Stimulated activated CD4-positive, alpha-beta T cell treated with anti-CD3 and anti-CD28 coated beads, Interleukin-15, amount 100 ng/mL, for 48 hours (primary cell): ENCODE measurements at regions not wholly inside any gene's neighbourhood (a gene's known extent, or its start where the extent isn't known, plus 50 kb on each side); places are given as distances from the start of the nearest gene placed in this dataset.
"Not testable (repeated sequence)": the region's sequence is repeated elsewhere in the genome, so short reads cannot be mapped to it uniquely, and the experiment has no call there.

Source experiments
- DNase-seq, 2 donors: peaks; one replicate each; pipeline ENCODE4 v3.0.0-alpha.2; 2020; ENCODE audit warnings: low read depth in 2 of 2

DNA sequence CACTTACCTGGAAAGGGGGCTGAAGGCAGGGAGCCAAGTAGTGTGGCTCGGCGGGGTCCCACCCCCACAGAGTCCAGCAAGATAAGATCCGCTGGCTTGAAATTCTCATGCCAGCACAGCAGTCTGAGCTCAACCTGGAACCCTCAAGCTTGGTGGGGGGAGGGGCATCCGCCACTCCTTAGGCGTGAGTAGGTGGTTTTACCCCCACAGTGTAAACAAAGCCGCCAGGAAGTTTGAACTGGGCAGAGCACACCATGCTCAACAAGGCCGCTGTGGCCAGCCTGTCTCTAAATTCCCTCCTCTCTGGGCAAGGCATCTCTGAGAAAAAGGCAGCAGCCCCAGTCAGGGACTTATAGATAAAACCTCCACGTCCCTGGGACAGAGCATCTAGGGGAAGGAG lies 156.3 kb downstream of the KBTBD8 start:
- DNase-seq: no peak

DNA sequence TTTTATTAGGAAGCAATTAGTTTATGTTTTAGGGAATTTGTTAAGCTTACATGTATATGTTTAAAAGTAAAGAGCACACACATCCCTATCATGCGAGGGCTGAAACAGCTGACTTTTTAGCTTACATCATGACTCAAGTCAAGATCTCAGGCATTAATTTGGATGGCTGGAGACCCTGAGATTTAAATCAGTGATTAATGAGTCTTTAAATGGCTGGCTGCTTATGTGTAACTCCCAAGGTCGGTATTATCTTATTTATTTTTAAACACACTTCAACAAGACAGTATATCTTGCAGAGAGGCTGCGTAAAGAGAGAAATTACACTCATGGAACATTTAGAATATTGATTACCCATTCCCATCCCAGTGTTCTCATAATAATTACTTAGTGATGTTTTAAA lies 169.4 kb downstream of the KBTBD8 start:
- DNase-seq: no peak

DNA sequence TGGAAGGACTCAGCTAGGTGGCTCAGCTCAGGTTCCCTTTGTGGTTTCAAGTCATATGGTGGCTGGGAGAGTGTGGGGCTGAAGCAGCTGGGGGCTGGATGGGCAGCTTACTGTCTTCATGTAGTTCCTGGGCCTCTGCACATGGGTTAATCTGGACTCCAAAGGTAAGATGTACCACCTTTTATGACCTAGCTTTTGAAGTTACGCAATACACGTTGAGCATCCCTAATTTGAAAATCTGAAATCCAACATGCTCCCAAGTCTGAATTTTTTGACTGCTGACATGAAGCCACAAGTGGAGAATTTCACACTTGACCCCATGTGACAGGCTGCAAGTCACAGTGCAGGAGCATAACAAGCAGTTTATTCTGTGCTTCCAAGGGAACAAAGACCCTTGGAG lies 173.7 kb downstream of the KBTBD8 start:
- no peak for DNase-seq

DNA sequence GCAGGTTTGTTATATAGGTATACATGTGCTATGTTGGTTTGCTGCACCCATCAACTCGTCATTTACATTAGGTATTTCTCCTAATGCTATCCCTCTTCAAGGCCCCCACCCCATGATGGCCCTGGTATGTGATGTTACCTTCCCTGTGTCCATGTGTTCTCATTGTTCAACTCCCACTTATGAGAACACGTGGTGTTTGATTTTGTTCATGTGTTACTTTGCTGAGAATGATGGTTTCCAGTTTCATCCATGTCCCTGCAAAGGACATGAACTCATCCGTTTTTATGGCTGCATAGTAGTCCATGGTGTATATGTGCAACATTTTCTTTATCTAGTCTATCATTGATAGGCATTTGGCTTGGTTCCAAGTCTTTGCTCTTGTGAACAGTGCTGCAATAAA lies 175.0 kb downstream of the KBTBD8 start:
- DNase-seq: not testable (repeated sequence)

DNA sequence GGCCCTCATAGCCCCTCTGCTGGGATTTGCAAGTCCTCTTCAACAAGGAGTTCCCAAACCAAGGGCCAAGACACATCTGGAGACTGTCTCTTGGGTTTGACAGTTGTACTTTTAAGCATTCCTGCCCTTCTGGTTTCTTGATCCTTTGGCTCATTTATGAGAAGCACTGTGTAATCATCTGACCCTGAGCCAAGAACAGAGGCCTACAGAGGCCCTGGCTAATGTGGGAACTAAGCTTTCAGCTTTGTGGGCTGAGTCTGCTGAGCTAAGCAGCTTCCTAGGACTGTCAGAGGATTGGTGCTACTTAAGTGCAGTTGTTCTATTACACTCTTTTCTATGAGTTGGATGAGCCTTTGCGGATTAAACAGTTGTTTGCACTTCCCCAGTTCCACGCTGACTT lies 178.3 kb downstream of the KBTBD8 start:
- DNase-seq: no peak

DNA sequence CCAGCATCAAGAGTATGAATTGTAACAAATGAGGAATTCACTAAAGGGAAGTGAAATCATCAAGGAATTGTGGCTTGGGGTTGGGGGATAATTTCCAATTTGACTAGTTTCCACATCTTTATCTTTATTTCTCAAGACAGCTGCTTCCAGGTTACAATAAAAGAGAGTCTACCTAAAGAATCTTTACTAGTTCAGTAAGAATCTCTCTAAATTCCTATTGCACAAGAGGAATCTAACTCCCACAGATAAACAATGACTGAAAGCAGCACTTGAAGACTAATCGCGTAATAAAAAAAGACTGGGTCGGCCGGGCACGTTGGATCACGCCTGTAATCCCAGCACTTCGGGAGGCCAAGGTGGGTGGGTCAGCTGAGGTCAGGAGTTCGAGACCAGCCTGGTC lies 194.4 kb downstream of the KBTBD8 start:
- DNase-seq: no peak

DNA sequence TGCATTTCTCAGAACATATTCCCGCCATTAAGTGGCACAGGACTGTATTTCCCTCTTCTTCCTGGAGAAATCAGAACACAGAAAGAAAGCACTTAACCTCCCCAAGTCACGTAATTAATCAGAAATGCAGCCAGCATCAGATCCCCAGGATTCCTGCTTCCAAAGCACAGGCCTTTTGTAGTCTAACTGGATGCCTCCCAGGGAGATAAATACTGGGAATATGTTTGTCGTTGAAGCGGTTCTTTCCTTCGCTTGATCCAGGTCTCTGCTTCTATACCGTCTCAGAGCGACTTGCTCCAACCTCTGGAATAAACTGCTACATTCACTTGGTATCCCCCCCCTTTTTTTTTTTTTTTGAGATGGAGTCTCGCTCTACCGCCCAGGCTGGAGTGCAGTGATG lies 198.6 kb downstream of the KBTBD8 start:
- no peak for DNase-seq

DNA sequence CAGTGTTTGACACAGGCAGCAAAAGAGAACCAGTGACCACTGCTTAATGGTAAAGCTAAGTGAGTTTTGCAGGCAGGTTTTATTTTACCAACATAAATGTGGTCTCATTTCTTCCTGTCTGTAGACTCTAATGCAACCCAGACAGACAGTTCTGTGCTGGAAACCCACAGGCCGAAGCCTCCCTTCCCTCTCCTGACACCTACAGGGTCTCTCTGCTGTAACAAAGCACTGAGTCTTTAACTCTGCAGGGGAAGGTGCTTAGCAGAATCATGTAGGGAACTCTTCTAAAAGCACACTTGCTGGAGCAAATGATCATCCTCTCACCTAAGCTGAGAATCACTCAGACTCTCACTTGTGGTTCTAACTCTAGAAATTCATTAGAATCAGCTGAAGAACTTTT lies 200.3 kb downstream of the KBTBD8 start:
- DNase-seq: no peak

DNA sequence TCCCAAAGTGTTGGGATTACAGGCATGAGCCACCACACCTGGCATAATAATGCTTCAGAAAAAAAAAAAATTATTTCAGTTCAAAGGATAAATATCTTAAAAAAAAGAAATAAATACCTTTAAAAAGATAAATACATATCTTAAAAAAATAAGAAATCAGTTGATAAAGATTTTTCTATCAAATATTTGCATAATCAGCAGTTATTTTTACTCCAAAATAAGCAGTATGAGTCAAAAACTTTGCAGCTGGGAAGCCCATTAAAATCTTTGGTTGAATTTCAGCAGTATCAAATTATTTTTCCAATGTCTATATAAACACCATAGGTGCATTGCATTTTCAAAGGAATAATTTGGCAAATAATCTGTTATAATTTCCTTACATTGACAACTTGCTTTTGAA lies 202.5 kb downstream of the KBTBD8 start:
- no peak for DNase-seq

DNA sequence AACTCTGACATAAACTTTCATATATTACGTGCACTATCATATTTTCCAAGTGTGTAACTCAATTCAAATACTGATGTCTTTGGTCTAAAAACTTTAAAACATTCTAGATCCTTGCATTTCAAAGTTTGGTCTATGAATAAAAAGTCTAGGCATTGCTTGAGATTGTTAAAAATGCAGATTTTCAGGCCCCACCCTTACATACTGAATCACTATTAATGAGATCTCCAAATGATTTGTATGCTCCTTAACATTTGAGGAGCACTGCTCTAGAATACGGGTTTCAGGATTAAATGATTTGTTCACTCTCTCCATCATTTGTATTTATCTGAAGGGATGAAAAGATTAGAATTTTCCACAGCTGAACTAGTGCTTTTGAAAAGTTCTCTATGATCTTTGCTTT lies 202.9 kb downstream of the KBTBD8 start:
- DNase-seq: no peak

DNA sequence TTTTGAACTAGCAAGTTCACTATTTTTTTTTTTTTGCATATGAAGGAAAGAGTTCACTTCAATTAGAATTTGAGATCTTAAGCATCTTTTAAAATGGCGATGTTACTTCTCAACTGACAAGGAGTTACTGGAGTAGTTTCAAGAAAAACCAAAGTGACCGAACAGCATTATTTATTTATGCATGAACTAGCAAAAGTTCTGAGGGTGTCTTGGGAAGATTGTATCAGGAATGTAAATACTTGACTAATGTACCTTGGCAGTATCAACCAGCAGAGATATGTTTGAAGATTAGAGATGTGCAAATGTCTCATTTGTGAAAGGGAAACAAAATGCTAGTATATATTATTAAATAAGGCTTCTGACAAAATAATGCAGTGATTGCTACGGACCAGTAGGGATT lies 203.9 kb downstream of the KBTBD8 start:
- DNase-seq: no peak

DNA sequence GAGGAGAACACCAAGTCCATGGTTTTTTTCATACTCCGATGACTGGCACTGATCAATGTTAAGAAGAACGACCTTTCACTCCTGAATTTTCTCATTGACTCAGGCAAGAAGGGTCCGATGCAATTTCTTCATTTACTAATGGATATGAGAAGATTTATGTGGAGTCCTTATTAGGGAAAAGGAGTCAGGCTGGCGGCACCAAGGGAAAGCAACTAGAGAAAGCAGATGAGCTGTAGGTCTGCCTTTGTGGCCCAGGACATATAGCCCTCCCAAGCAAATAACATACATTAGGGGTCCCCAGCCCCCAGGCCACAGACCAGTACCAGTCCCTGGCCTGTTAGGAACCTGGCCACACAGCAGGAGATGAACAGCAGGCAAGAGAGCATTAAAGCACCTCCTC lies 206.8 kb downstream of the KBTBD8 start:
- DNase-seq: no peak

DNA sequence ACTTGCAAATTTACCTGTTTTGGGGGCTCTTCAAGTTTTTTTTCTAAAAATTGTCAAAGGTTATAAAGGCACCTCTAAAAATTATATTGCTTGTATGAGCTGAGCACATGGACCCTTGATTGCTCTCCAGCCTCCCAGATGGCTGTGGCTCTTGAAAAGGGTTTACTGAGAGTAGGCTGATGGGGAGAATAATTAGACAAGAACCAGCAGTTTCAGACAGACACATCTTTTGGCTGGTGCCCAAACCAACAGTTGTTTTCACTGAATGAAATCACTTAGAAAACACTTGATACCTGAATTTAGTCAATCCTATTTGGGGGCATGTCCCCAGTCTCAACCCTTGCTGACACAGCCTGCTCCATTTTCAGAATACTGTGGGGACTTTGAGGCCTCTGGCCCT lies 217.6 kb downstream of the KBTBD8 start:
- DNase-seq: no peak

DNA sequence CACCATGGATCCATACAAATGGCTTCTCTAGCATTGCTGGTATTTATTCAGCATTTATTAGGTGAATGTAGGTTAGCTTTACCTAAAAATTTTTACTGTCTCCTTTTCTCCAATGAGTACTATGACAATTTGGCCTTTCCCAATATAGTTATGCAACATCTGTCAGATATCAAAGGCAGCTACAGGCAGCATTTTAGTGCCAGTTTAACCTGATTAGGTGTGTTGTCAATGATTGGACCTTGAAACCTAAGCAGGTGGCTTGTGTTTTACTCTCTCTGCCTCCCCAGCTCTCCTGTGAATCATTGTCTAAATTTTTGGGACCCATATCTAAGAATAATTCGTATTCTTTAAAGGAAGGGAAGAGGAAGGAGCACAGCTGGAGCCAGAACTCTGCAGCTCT lies 228.9 kb downstream of the KBTBD8 start:
- DNase-seq: no peak

DNA sequence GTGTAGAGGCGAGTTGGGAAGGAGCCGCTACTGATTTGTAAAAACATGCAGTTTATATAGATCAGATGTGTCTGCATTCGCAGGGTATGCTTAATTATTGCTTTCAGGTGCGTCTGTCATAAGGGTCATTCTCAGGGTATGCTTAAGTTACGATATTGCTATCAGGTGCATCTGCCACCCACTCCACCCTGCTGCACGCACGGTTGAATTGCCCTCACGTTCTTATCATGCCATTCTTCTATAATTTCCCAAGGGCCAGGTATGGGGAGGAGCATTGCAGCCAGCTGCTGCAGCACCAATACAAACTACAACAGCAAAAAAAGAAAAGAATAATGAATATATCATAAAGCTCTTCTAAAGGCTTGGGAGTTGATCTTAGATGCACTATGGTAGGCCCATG lies 230.0 kb downstream of the KBTBD8 start:
- no peak for DNase-seq

DNA sequence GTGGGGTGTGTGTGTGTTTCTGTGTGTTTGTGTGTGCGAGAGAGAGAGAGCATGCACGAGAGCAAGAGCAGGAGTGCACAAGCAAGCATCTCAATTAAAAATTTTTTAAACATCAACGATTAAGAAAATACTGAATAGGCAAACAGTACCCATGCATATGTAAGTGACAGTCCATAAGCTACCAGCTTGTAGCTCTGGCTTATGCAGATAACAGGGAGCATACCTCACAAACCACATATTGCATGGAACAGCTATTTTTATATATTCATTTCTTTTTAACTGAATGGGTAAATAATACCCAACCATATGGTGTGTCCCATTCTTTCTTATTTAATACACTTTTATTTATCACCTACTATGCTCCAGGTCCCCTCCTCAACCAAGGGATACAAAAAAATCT lies 234.5 kb downstream of the KBTBD8 start:
- no peak for DNase-seq

DNA sequence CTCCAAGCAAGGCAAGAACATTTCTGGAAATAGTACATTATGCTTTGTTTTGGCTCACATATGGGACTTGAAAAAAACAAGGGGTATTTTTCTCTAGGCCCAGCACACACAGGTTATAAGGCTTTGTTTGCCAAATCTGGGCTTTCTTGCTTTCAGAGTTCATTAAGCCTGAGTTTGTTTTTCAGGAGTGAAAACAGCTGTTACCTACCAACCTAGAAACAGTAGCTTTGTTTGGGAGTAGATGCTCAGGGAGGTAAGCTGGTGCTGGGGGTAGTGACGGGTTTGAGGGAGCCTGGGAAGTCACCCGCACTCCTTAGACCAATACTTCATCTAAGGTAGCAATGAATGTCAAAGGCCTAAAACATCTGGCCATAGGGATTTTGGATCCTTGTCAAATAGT lies 241.2 kb downstream of the KBTBD8 start:
- DNase-seq: no peak

DNA sequence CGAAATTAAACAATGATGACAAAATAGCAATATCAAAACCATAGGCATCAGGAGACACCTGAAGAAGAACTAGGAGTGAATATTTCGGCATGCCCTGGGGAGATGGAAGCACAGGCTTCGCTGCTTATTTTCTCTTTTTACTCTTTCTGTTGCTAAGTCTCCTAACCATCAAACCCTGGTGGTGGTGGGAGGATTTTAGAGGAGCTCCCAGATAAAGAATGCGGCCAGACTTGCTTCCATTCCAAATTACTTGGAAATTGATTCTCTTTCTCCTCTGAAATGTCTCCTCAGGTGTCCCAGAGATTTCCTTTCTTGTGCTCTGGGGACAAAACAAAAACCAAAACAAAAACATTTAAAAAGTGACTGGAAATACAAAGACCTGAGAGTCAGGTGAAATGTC lies 243.0 kb downstream of the KBTBD8 start:
- no peak for DNase-seq

DNA sequence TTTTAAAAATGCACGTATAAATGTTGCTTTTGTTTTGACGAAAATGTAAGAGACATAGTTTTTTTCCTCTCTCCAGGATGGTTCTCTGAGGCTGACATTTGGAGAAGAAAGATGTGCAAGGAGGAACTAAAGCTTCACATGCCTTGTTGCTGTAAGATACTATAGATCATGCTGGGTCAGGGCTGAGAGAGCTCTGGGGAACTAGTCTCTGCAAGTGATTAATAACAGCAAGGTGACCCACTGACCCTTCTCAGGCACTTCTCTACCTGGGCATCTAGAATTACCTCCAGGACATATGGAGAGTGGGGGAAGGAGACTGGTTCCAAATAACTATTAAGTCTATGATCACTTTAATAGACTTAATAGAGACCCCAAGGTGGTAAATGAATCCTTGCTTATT lies 246.0 kb downstream of the KBTBD8 start:
- no peak for DNase-seq

DNA sequence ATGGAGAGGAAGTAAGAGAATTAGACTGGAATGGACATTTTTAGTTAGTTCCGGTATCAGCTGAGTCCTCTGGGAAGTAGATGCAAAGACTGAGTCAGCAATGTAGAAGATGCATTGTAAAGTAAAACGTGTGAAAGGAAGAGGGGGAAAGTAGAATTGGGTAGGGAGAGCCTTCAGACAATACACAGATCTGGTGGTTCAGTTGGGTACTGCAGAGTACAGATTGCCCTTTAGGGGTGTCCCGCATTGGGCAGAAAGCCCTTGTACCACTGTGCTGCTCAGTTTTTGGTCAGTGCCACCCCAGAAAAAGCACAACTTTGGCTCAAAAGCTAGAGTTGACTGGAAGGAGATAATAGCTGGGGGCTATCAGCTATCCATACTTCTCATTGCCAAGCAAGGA lies 247.4 kb downstream of the KBTBD8 start:
- no peak for DNase-seq

DNA sequence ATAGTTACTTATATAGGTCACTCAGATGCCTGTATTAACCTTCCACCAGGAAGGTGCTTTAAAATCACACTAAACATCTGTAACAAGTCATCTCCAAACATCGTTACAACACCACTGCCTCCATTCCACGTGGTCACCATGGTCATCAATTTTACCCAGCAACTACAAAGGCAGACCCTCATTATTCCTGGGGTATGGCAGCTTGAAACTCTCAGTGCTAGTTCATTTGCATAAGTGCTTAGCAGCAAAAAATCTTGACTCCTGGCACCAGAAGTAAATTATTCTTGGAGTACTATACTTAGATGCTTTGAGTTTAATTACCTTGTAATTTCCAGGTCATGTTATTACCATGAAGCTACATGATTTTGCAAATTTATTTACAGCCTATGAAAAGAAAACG lies 250.6 kb downstream of the KBTBD8 start:
- no peak for DNase-seq

DNA sequence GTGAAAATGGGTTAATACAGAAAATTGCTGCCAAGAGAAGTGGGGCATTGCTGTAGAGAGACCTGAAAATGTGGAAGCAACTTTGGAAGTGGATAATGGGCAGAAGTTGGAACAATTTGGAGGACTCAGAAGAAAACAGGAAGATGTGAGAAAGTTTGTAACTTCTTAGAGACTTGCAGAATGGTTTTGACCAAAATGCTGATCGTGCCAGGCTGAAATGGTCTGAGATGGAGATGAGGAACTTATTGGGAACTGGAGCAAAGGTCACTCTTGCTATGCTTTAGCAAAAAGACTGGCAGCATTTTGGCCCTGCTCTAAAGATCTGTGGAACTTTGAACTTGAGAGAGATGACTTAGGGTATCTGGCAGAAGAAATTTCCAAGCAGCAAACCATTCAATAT lies 254.8 kb downstream of the KBTBD8 start:
- DNase-seq: not testable (repeated sequence)

DNA sequence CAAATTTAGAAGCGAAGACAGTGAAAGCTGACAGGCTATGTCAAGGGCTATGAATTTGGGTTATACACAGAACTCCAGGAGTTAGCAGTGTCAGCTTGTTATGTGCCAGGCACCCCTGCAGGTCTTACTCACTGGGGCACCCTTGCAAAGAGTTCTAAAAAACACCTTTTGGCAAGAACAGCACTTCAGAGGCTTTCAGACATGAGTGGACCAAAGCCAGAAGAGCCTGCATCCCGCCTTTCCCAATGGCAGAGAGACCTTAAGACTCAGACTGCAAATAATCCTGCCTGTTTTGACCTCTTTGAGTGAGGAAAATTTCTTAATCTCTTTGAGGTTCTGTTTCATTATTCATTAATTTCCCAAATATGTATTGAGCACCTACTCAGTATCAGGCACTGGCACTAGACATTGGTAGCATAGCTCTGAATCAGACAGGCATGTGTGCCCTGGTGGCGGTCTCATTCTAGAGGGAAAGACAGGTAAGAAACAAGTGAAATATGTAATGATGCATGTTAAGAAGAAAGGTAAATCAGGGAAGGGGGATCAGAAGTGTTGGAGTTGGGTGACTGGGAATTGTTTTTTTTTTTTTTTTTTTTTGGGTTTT lies 280.0 kb downstream of the KBTBD8 start:
- DNase-seq: no peak

DNA sequence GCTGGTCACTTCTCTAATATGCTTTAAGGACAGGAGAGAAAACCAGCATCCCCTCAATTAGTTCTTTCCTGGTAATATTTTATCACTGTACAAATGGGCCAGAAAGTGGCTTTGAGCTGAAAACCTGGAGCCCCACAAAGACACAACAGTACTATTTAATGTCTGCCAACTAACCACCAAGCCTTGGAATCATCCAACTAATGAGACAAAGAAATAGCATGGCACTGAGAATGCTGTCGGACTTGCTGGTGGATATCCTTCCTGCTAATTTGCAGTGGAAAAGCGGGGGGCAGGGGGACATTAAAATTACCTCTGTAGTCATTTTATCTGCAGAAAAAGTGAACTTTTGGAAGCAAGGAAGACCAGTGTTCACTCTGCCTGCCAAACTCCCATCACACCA lies 288.5 kb downstream of the KBTBD8 start:
- DNase-seq: no peak
